SW 1271 (cell line): ENCODE measurements at regions not wholly inside any gene's neighbourhood (a gene's known extent, or its start where the extent isn't known, plus 50 kb on each side); places are given as distances from the start of the nearest gene placed in this dataset.
"Not testable (repeated sequence)": the region's sequence is repeated elsewhere in the genome, so short reads cannot be mapped to it uniquely, and the experiment has no call there.

Experiments
- DNase-seq, 2 experiments: peaks; one replicate each; lab custom pipeline; 2025; lab: John Stamatoyannopoulos, UW

DNA sequence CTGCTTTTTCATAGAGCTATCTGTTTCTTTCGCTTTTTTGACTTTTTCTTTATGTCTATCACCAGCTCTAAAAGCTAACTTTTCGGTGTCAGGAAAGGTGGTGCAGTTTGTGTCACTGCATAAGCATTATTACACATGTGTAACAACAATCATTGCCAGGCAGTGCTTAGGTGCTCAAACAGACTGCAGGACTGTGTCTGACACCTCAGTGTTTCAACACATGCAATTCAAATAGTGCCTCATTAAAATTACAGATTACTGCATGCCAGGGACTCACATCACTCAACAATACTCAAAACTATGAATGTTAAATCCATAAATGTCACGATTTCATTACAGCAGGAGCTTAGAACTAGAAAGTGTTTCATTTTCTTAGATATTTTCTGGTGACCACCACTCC, 265.3 kb upstream of the SMIM30 start:
- DNase-seq, result no peak

DNA sequence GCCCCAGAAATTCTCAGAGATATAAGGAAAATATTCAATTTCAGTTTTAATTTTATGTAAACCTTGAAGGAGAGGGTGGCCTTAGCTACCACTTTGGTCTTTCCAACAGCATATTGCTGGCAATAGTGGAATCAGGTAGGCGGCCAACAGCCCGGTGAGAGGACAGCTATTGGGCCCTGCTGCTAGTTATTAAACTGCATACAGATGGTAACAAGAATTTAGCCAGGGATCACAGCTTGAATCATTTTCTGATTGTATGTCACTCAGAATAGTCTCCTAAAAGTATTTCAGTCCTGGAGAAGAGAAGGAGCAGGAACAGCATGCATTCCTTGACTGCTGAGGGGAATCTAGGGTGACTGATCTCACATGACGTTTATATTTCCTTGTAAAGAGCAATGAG, 261.4 kb upstream of the SMIM30 start:
- no peak for DNase-seq

DNA sequence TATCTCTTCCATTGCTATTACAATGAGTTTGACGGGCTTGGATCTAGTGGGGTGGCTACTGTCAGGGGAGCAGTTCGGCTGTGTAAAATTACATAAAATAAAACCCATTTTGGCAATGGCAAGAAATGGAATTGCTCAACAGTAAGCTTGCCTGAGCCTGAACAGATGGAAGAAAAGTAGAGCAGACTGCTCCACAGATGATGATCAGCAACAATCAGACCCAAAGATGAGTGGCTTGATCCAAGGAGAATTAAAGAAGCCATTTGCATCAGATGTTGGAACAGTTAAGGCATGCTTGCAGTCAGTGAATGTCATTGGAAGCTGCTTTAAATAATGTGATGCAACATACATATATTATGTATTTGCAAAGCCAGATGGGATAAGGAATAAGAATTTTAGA, 256.6 kb upstream of the SMIM30 start:
- no peak for DNase-seq

DNA sequence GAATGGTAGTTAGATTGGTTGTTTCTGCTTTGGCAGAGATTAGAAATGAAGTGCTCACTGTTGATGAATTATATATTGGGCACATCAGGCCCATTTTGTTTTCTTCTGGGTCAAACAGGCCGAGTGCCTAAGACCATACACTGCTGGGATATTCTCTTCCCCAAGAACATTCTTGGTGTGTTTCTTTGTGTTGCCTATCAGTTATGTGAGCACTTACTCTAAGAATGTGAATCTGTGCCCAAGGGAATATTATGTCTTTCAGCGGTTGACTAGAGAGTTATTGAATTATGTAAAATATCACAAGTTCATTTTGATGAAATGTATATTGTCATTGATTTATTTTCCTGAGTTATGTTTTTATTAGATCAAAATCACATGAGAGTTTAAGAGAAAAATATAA, 255.5 kb upstream of the SMIM30 start:
- DNase-seq, result no peak

GRCh38 chr7:113371416-113372043, 253.2 kb upstream of the SMIM30 start:
- no peak for DNase-seq

- DNase-seq, result no peak
Measured at GRCh38 chr7:113370910-113371309, 252.6 kb upstream of the SMIM30 start.

DNA sequence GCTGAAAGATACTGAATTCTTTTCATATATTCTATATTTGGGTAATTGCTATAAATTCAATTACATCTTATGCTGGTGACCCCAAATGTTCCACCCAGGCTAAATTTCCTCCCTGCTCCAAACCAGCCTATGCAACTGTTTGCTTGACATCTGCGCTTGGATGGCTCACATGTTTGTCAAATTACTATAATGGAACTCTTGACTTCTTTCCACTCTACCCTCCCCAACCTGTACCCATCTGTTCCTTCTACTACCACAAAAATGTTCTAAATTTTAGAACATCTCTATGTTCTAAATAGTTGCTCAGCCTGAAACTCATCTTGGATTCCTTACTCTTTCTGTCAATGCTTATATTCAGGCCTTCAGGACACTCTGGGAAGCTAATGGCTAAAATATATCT, 249.9 kb upstream of the SMIM30 start:
- no peak for DNase-seq

DNA sequence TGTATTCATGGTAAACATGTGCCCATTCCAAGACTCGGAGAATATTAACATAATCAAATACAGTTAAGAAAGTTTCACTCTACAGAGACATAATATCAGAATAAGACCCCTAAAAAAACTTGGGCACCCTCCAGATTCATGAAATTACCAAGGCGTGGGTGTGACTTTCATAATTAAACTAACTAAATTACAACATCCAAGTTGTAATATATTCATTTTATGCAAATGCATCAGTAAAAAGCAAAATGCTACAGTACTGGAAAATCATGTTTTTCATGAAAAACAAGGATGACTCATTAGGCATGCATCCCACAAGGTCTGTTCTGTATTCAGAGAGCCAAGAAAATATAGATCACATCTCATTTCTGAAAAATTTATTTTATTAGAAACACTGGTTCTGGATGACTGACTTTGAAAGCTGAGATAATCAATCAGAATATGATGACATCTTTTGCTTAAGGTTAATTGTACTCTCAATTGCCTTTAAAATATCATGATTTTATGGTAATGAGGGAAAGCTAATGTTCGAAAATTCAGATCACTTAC, 248.8 kb upstream of the SMIM30 start:
- DNase-seq, result no peak

GRCh38 chr7:113366122-113366521, 247.8 kb upstream of the SMIM30 start:
- DNase-seq, result no peak

DNA sequence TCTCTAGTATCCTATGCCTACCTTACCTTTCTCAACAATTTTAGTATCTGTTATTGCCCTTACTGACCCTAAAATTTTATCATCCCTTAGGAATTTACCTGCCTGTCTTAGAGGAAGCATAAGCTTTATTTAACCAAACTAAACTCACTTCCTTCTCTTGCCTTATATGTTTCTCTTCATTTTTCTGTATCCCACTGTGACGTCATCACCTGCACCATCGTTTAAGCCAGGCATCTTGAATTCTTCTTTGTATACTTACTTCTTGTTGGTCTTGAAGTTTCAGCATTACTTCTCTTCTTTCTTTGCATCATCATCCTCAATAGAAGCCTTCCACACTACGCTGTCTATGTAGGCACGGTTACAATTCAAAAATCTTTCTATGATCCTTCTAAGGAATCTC, 231.0 kb upstream of the SMIM30 start:
- DNase-seq, result no peak

DNA sequence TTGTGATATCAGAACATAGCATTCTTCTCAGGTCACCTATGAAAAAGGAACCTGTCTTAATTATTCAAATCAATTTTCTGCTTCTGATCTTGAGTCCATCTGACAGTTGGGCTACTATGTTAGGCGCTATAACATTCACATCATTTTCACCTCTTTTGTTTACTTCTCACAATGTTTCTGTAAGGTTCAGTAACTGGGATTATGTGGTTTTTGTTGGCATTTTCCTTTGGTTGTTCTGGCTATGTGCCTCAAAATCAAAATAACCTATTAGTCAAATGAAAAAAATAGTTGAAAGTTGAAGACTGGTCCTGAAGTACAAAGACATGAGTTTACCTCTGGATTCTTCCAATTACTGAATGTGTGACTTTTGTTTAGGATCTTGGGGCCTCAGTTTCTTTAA, 221.3 kb upstream of the SMIM30 start:
- DNase-seq, result no peak

DNA sequence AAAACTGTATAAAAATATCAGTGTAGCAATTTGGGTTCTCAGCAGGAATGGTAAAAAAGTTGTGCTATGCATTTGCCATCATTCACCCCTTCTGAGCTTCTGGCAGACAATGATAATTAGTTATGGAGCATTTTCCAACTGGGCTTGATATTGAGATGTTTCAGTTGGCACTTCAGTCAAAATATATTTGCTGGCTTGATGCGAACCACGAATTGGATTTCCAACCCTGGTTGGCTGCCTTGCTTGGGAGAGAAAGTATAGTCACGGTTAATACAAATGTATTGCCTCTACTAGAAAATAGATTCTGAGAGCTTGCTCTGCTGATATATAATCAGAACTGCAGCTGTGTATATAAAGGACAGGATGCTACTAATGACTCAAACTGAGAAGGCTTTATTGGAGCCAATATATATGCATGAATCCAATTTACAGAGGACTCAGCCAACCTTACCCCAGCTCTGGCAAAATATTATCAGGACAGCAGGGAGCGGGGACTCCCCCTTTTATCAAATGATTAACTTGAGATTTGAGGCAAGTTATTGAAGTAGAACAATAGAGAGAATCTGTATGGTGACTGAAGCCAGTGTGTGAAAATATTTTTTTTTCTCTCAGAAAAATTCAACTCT, 219.8 kb upstream of the SMIM30 start:
- DNase-seq, result no peak

DNA sequence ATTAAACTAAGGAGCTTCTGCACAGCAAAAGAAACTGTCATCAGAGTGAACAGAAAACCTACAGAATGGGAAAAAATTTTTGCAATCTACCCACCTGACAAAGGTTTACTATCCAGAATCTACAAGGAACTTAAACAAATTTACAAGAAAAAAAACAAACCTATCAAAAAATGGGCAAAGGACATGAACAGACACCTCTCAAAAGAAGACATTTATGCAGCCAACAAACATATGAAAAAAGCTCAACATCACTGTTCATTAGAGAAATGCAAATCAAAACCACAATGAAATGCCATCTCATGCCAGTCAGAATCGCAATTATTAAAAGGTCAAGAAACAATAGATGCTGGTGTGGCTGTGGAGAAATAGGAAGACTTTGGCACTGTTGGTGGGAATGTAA, 218.5 kb upstream of the SMIM30 start:
- DNase-seq, result not testable (repeated sequence)

DNA sequence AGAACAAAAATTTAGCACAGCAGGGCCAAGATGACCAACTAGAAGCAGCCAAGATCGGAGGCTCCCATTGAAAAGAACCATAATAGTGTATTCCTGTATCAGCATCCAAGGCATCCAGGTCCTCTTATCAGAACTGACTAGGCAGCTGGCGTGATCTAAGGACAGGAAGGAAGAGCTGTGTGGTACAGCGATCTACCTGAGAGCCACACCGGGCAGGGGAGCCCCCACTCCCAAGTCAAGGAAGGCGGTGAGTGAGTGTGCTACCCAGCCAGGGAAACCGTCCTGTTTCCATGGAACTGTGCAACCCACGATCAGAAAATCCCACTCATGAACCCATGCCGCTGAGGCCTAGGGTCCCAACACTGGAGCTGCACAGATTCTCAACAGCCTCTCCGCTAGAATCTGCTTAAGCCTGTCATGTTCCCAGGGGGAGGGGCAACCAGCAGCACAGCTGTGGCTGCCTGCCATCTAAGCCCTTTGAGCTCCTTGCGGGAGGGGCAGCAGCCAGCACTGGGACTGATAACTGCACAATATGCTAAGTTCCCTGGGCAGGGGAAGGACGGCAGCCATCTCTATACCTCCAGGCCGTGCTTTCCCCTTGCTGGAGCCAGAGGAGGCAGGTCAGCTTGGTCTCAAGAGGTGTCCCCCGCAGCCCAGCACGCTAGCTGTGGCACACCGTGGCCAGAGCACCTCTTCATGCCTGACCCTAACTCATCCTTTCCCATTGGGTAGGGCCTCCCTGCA, 213.0 kb upstream of the SMIM30 start:
- DNase-seq, result no peak

- DNase-seq, result no peak
Measured at GRCh38 chr7:113321201-113321600, 202.8 kb upstream of the SMIM30 start.

GRCh38 chr7:113320419-113320818, 202.1 kb upstream of the SMIM30 start:
- DNase-seq, result no peak

DNA sequence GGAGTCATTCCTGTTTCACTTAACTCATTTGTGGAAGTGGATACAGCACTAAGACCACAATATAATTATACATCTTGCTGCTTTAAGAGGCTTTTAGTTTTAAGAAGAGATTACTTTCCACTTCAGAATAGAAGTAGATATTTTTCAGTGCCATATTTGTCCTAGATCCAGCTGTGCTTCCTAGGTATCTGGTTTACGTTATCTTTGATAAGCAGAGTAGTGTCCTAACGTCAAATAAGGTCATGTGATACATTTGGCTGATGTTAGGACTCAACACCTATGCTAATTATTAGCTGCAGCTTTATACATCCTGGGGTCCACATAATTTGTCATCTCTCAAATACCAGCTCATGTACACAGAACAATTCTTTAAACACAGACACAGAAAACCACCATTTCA, 196.2 kb upstream of the SMIM30 start:
- no peak for DNase-seq

GRCh38 chr7:113308399-113308798, 190.0 kb upstream of the SMIM30 start:
- no peak for DNase-seq

DNA sequence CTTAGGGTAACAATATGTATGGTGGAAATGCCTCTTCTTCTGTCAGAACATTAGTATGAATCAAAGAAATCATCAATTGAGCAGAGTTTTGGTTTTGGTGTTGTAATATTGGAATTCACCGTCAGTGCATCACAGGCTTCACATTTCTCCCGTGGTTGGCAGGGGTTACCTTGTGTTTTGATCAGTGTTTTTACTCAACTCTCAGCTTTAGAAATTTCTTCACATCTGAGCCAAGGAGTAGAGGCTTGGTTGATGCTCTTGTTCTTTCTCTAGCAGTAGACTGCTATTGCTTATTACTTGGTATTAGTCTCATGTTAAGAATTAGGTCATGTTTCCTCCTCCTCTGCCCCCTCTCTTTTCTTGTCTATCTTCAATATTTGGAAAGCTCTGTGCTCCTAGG, 188.8 kb upstream of the SMIM30 start:
- DNase-seq, result no peak

DNA sequence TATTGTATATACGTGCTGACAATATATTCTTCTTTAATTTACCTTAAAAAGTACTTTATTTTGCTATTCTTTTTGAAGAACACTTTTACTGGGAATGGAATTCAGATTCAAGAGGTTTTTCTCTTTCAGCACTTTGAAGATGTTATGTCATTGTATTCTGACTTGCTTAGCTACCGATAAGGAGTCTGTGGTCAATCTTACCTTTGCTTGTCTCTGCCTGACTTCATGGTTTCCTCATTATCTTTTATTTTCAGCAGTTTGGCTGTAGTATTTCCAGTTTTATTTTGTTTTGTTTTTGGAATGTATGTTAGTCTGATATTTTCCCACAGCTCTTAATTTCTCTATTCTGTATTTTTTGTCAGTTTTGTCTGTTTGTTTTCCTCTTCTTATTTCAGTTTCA, 187.9 kb upstream of the SMIM30 start:
- no peak for DNase-seq

DNA sequence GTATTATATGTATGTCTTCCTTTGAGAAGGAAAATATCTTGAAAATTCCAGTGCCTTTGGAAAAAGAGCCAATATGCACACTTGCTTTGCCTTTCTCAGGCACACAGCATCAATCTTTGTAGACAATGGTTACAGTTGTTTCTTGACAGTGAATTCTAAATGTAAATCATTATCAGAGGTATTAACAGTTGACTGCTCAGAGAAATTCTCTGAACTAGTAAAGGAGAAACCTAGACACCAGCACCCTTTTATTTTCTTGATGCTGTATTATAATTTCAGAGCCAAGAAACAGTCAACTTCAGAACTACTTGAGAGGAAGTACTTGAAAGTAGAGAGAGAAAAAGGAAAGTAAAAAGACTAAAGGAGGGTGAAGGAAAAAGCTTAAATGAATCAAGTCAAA, 185.8 kb upstream of the SMIM30 start:
- DNase-seq, result no peak

DNA sequence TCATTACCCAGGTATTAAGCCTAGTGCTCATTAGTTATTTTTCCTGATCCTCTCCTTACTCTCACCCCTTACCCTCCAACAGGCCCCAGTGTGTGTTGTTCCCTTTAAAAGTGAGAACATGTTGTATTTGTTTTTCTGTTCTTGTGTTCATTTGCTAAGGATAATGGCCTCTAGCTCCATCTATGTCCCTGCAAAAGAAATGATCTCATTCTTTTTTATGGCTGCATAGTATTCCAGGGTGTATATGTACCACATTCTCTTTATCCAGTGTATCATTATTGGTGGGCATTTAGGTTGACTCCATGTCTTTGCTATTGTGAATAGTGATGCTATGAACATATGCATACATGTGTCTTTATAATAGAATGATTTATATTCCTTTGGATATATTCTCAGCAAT, 185.0 kb upstream of the SMIM30 start:
- DNase-seq, result not testable (repeated sequence)

GRCh38 chr7:113301983-113302382, 183.6 kb upstream of the SMIM30 start:
- DNase-seq, result no peak
